Esophagus squamous epithelium (tissue), 4 donors: ENCODE measurements at regions not wholly inside any gene's neighbourhood (a gene's known extent, or its start where the extent isn't known, plus 50 kb on each side); places are given as distances from the start of the nearest gene placed in this dataset.

Source experiments
- POLR2A ChIP-seq, 4 donors: fragments of 450-650 bp; IDR thresholded peaks; one replicate each; pipeline ENCODE4 v1.6.1; 2017; ENCODE audit warnings: antibody characterized with exemption in 4 of 4, mild to moderate bottlenecking in 4 of 4, moderate library complexity in 3 of 4
- TF ChIP-seq, protein P1 (sequence below), 6 experiments: fragments of 450-650 bp in 4 of 6; fragments of 200-600 bp in 2 of 6; sonication (generic) in 2 of 6; IDR thresholded peaks; one replicate each; pipeline ENCODE4 v1.5.1; 2016 to 2019; ENCODE audit warnings: antibody characterized with exemption in 6 of 6, mild to moderate bottlenecking in 4 of 6, moderate library complexity in 4 of 6

DNA sequence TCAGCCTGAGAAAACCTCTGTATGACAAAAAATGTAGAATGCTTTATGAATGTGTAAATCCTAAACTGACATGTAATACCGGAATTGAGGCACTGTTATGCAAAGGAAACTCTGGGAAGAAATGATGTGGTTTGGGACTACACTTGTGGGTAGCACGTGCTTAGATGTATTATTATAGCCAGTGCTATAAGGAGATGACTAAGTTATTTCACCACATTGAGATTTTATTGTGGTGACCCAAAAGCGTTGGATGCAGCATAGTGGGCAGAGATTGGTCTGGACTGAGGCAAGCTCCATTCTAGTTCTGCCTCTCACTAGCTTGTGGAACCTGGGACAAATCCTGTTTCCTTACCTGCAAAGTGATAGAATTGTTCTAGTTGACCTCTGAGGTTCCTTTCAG is 172.2 kb downstream of the SNAPC1 start:
- TF ChIP-seq, protein P1, sequence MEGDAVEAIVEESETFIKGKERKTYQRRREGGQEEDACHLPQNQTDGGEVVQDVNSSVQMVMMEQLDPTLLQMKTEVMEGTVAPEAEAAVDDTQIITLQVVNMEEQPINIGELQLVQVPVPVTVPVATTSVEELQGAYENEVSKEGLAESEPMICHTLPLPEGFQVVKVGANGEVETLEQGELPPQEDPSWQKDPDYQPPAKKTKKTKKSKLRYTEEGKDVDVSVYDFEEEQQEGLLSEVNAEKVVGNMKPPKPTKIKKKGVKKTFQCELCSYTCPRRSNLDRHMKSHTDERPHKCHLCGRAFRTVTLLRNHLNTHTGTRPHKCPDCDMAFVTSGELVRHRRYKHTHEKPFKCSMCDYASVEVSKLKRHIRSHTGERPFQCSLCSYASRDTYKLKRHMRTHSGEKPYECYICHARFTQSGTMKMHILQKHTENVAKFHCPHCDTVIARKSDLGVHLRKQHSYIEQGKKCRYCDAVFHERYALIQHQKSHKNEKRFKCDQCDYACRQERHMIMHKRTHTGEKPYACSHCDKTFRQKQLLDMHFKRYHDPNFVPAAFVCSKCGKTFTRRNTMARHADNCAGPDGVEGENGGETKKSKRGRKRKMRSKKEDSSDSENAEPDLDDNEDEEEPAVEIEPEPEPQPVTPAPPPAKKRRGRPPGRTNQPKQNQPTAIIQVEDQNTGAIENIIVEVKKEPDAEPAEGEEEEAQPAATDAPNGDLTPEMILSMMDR (IDR thresholded peaks at IDR 0.05), result no peak
- TF ChIP-seq POLR2A (IDR thresholded peaks at IDR 0.05), result no peak
